ENCODE measurements at regions not wholly inside any gene's neighbourhood (a gene's known extent, or its start where the extent isn't known, plus 50 kb on each side); places are given as distances from the start of the nearest gene placed in this dataset.

DNA sequence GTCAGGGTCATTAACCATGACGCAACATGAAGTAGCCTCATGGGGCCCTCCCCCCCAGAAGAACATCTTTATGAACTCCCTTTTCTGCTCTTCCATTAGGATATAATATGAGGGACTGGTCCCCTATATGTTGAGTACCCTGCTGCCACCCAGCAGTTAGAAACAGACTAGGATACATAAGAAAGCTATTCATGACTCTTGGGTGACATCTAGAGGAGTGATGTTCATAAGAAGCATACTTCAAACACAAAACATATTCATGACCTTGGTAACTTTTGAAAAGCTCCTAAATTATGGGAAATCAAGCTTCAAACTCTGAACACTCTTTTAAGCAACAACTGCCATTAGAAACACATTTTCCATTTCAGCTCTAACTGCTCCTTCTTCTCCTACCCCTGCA, 155.2 kb upstream of the SPIN4 start:
- Histone ChIP-seq H3K27me3 (no peaks in the 10 kb centered on the region), H3K27ac (no peak overlapping the region), H3K4me3 (no peak overlapping the region), H3K36me3 (no peaks in the 10 kb centered on the region), H3K4me1 (no peaks in the 10 kb centered on the region), H3K9me3 (no peaks in the 10 kb centered on the region)
- TF ChIP-seq, protein P1, sequence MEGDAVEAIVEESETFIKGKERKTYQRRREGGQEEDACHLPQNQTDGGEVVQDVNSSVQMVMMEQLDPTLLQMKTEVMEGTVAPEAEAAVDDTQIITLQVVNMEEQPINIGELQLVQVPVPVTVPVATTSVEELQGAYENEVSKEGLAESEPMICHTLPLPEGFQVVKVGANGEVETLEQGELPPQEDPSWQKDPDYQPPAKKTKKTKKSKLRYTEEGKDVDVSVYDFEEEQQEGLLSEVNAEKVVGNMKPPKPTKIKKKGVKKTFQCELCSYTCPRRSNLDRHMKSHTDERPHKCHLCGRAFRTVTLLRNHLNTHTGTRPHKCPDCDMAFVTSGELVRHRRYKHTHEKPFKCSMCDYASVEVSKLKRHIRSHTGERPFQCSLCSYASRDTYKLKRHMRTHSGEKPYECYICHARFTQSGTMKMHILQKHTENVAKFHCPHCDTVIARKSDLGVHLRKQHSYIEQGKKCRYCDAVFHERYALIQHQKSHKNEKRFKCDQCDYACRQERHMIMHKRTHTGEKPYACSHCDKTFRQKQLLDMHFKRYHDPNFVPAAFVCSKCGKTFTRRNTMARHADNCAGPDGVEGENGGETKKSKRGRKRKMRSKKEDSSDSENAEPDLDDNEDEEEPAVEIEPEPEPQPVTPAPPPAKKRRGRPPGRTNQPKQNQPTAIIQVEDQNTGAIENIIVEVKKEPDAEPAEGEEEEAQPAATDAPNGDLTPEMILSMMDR (IDR thresholded peaks at IDR 0.05) = peak in 1 of 2 donors; percentile 18
- ATAC-seq (peak; percentile 50), DNase-seq (peak in 2 of 4 donors; percentile 13 to 27)
- intact Hi-C loops (cut with DNase I) = no loop called here

DNA sequence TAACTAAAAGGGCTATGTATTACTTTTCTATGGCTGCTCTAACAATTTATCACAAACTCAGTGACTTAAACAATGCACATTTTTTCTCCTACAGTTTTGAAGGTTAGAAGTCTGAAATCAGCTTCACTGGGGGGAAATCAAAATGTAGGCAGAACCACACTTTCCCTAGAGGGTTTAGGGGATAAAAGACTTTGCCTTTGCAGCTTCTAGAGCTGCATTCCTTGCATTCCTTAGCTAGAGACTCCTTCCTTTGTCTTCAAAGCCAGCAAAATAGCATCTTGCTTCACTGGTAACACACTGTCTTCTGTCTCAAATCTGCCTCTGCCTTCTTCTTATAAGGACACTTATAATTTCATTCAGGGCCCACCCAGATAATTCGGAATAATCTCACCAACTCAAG, 152.4 kb upstream of the SPIN4 start:
- Histone ChIP-seq H3K4me1 (no peaks in the 10 kb centered on the region), H3K27ac (no peak overlapping the region), H3K4me3 (no peak overlapping the region), H3K27me3 (no peaks in the 10 kb centered on the region), H3K9me3 (no peaks in the 10 kb centered on the region), H3K36me3 (no peaks in the 10 kb centered on the region)
- DNase-seq (no peak), ATAC-seq (no peak)
- TF ChIP-seq, protein P1 (IDR thresholded peaks at IDR 0.05) = no peak
- intact Hi-C loops (cut with DNase I) = no loop called here

DNA sequence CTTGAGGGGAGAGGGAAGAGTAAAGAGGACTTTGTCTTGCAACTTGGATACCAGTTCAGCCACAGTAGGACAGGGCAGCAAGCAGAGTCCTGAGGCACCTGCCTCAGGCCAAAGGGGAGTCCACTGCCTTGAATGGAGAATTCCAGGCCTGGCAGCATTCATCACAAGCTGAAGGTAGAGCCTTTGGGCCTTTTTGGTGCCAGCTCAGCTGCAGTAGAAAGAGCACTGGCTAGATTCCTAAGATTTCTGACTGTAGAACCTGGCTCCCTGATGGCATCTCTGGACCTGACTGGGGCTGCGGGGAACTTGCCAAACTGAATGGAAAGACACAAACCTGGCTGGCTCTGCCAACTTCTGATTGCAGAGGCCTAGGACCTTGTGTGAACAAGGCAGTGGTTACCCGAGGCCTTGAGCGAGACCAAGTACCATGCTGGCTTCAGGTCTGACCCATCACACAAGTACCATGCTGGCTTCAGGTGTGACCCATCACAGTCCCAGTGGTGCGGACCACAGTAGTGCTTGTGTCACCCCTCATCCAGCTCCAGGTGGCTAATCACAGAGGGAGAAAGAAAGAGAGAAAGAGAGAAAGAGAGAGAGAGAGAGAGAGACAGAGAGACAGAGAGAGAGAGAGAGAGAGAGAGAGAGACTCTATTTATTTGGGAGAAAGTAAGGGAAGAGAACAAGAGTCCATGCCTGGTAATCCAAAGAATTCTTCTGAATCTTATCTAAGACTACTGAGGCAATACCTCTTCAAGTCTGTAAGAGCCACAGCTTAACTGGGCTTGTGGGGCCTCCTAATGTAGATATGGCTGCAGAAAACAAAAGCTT, 137.6 kb upstream of the SPIN4 start:
- Histone ChIP-seq H3K4me3 (no peak overlapping the region), H3K27ac (no peak overlapping the region), H3K4me1 (no peaks in the 10 kb centered on the region), H3K27me3 (no peaks in the 10 kb centered on the region), H3K36me3 (no peaks in the 10 kb centered on the region), H3K9me3 (no peaks in the 10 kb centered on the region)
- no peak for ATAC-seq
- no peak for DNase-seq
- TF ChIP-seq, protein P1 (IDR thresholded peaks at IDR 0.05) = no peak
- intact Hi-C loops (cut with DNase I) = no loop called here

GRCh38 chrX:63475200-63475599, 124.1 kb upstream of the SPIN4 start:
- Histone ChIP-seq H3K36me3 (no peaks in the 10 kb centered on the region), H3K9me3 (peaks cover 0 to 58% of the 10 kb centered on the region in 2 donors), H3K4me1 (no peaks in the 10 kb centered on the region), H3K27ac (no peak overlapping the region), H3K27me3 (no peaks in the 10 kb centered on the region), H3K4me3 (no peak overlapping the region)
- TF ChIP-seq, protein P1 (IDR thresholded peaks at IDR 0.05) = no peak
- DNase-seq (no peak), ATAC-seq (no peak)
- intact Hi-C loops (cut with DNase I) = no loop called here

GRCh38 chrX:63471004-63471403, 119.9 kb upstream of the SPIN4 start:
- intact Hi-C loops (cut with DNase I) = no loop called here
- H3K9me3 ChIP-seq = peaks cover 0 to 58% of the 10 kb centered on the region in 2 donors
- no peak for ATAC-seq

More at GRCh38 chrX:63471004-63471403, 119.9 kb upstream of the SPIN4 start:
- H3K27ac ChIP-seq = no peak overlapping the region
- no peak for DNase-seq
- H3K36me3 ChIP-seq = no peaks in the 10 kb centered on the region
- no peak overlapping the region for H3K4me3 ChIP-seq
- no peaks in the 10 kb centered on the region for H3K27me3 ChIP-seq
- TF ChIP-seq, protein P1 (IDR thresholded peaks at IDR 0.05) = no peak
- no peaks in the 10 kb centered on the region for H3K4me1 ChIP-seq

Measured in left lung (tissue), 4 donors.